ENCODE measurements at regions not wholly inside any gene's neighbourhood (a gene's known extent, or its start where the extent isn't known, plus 50 kb on each side); places are given as distances from the start of the nearest gene placed in this dataset.

DNA sequence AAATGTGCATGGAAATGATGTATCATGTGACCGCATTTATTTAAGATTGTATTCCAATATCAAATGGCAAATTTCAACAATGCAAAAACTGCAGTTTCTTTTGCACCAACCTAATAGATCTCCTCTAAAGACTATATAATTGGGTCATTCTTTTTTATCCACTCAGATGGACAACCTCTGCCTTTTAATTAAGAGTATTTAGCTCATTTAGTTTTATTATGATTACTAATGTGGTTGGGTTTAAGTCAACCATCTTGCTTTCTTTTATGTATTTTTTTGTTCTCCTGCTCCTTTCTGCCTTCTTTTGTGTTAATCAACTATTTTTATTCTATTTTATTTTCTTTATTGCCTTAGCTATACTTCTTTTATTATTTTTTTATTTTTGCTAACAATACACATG lies 468.5 kb upstream of the MKI67 start:
- TF ChIP-seq EP300 (conservative IDR thresholded peaks at IDR 0.05; ENCODE audit: poor library complexity, severe bottlenecking) (no peak), TAF1 (IDR thresholded peaks at IDR 0.05; ENCODE audit: low read depth) (no peak), EZH2 (IDR thresholded peaks at IDR 0.05; ENCODE audit: borderline replicate concordance, insufficient read depth, low read length, poor library complexity, severe bottlenecking) (no peak)
- H3K36me3 ChIP-seq (ENCODE audit: insufficient read depth, low read length) = no peaks in the 10 kb centered on the region
- no peak overlapping the region for H3K27ac ChIP-seq (ENCODE audit: low read length)
- no peak overlapping the region for H3K4me3 ChIP-seq (ENCODE audit: low read length)
- no peaks in the 10 kb centered on the region for H4K20me1 ChIP-seq (ENCODE audit: insufficient read depth)
- H3K79me2 ChIP-seq (replicated peaks; ENCODE audit: insufficient read depth, low read length) = no peaks in the 10 kb centered on the region
- no peak overlapping the region for H3K9ac ChIP-seq (ENCODE audit: low read length)
- H3F3A ChIP-seq (ENCODE audit: insufficient read depth, low read length, poor library complexity, severe bottlenecking) = no peaks in the 10 kb centered on the region
- no peaks in the 10 kb centered on the region for H3K27me3 ChIP-seq (ENCODE audit: insufficient read depth, low read depth, low read length)
- H3K9me2 ChIP-seq (ENCODE audit: insufficient read depth, low read length) = no peaks in the 10 kb centered on the region
- H3K9me3 ChIP-seq (ENCODE audit: low read length) = no peaks in the 10 kb centered on the region
- no peak overlapping the region for H2AFZ ChIP-seq (ENCODE audit: low read depth, low read length)
- no peak overlapping the region for H3K4me2 ChIP-seq (ENCODE audit: low read length)

DNA sequence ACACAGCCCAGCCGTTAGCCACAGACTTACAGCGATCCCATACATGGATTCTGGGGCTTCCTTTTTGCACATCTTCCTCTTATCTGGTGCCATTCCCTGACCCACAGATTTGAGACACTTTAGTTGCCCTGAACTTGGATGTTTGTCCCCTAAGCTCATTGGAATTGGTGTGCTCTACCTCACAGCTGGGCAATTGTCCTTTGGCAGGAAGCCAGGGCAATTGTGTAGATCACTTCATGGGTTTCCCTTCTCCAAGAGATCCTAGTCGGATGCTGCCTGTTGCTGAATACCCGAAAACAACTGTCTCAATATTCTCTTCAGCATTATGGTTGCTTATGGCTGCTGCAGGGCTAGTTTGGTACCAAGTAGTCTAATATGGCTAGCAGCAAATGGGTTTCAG lies 470.7 kb upstream of the MKI67 start:
- Histone ChIP-seq H3K4me2 (ENCODE audit: low read length) (no peak overlapping the region), H3K36me3 (ENCODE audit: insufficient read depth, low read length) (no peaks in the 10 kb centered on the region), H3K9me3 (ENCODE audit: low read length) (no peaks in the 10 kb centered on the region), H4K20me1 (ENCODE audit: insufficient read depth) (no peaks in the 10 kb centered on the region), H3K27me3 (ENCODE audit: insufficient read depth, low read depth, low read length) (no peaks in the 10 kb centered on the region), H3K4me3 (ENCODE audit: low read length) (no peak overlapping the region), H3K9me2 (ENCODE audit: insufficient read depth, low read length) (no peaks in the 10 kb centered on the region), H3K79me2 (replicated peaks; ENCODE audit: insufficient read depth, low read length) (no peaks in the 10 kb centered on the region), H3K27ac (ENCODE audit: low read length) (no peak overlapping the region), H2AFZ (ENCODE audit: low read depth, low read length) (no peak overlapping the region), H3K9ac (ENCODE audit: low read length) (no peak overlapping the region), H3F3A (ENCODE audit: insufficient read depth, low read length, poor library complexity, severe bottlenecking) (no peaks in the 10 kb centered on the region)
- no peak for TF ChIP-seq MXI1 (conservative IDR thresholded peaks at IDR 0.05; ENCODE audit: poor library complexity, severe bottlenecking)
- TF ChIP-seq EP300 (conservative IDR thresholded peaks at IDR 0.05; ENCODE audit: poor library complexity, severe bottlenecking) = no peak
- no peak for TF ChIP-seq EZH2 (IDR thresholded peaks at IDR 0.05; ENCODE audit: borderline replicate concordance, insufficient read depth, low read length, poor library complexity, severe bottlenecking)
- TF ChIP-seq, protein P1, sequence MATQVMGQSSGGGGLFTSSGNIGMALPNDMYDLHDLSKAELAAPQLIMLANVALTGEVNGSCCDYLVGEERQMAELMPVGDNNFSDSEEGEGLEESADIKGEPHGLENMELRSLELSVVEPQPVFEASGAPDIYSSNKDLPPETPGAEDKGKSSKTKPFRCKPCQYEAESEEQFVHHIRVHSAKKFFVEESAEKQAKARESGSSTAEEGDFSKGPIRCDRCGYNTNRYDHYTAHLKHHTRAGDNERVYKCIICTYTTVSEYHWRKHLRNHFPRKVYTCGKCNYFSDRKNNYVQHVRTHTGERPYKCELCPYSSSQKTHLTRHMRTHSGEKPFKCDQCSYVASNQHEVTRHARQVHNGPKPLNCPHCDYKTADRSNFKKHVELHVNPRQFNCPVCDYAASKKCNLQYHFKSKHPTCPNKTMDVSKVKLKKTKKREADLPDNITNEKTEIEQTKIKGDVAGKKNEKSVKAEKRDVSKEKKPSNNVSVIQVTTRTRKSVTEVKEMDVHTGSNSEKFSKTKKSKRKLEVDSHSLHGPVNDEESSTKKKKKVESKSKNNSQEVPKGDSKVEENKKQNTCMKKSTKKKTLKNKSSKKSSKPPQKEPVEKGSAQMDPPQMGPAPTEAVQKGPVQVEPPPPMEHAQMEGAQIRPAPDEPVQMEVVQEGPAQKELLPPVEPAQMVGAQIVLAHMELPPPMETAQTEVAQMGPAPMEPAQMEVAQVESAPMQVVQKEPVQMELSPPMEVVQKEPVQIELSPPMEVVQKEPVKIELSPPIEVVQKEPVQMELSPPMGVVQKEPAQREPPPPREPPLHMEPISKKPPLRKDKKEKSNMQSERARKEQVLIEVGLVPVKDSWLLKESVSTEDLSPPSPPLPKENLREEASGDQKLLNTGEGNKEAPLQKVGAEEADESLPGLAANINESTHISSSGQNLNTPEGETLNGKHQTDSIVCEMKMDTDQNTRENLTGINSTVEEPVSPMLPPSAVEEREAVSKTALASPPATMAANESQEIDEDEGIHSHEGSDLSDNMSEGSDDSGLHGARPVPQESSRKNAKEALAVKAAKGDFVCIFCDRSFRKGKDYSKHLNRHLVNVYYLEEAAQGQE (IDR thresholded peaks at IDR 0.05; ENCODE audit: borderline replicate concordance) = no peak
- TF ChIP-seq TAF1 (IDR thresholded peaks at IDR 0.05; ENCODE audit: low read depth) = no peak
- TF ChIP-seq RAD21 (conservative IDR thresholded peaks at IDR 0.05) = no peak
- TF ChIP-seq SMC3 (conservative IDR thresholded peaks at IDR 0.05; ENCODE audit: poor library complexity) = no peak
- TF ChIP-seq, protein P2, sequence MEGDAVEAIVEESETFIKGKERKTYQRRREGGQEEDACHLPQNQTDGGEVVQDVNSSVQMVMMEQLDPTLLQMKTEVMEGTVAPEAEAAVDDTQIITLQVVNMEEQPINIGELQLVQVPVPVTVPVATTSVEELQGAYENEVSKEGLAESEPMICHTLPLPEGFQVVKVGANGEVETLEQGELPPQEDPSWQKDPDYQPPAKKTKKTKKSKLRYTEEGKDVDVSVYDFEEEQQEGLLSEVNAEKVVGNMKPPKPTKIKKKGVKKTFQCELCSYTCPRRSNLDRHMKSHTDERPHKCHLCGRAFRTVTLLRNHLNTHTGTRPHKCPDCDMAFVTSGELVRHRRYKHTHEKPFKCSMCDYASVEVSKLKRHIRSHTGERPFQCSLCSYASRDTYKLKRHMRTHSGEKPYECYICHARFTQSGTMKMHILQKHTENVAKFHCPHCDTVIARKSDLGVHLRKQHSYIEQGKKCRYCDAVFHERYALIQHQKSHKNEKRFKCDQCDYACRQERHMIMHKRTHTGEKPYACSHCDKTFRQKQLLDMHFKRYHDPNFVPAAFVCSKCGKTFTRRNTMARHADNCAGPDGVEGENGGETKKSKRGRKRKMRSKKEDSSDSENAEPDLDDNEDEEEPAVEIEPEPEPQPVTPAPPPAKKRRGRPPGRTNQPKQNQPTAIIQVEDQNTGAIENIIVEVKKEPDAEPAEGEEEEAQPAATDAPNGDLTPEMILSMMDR (IDR thresholded peaks at IDR 0.05; ENCODE audit: poor library complexity, severe bottlenecking) = no peak

DNA sequence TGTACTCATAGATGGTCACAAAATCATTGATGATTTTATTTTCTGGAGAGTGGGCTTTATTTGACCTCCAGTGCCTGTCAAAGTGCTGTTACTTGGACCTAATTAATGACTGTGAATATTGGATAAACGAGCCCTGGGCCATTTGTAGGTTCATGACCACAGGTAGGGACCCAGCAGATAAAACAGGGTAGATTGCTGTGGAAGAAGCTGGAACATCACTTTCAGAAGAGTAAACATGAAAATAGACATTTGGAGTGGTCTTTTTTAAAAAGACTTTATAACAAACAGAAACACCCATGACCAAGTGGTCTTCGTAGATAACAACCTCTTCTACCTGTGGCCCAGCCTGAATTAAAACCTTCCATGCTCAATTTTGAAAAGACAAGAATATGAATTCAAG lies 472.8 kb upstream of the MKI67 start:
- Histone ChIP-seq H3K9ac (ENCODE audit: low read length) (no peak overlapping the region), H3K4me2 (ENCODE audit: low read length) (no peak overlapping the region), H3K27ac (ENCODE audit: low read length) (no peak overlapping the region)

More for the DNA sequence above, 472.8 kb upstream of the MKI67 start:
- Histone ChIP-seq H3K79me2 (replicated peaks; ENCODE audit: insufficient read depth, low read length) (no peaks in the 10 kb centered on the region), H3K36me3 (ENCODE audit: insufficient read depth, low read length) (no peaks in the 10 kb centered on the region), H3K27me3 (ENCODE audit: insufficient read depth, low read depth, low read length) (no peaks in the 10 kb centered on the region), H3K9me2 (ENCODE audit: insufficient read depth, low read length) (no peaks in the 10 kb centered on the region), H2AFZ (ENCODE audit: low read depth, low read length) (no peak overlapping the region), H3K9me3 (ENCODE audit: low read length) (no peaks in the 10 kb centered on the region), H3F3A (ENCODE audit: insufficient read depth, low read length, poor library complexity, severe bottlenecking) (no peaks in the 10 kb centered on the region), H3K4me3 (ENCODE audit: low read length) (no peak overlapping the region), H4K20me1 (ENCODE audit: insufficient read depth) (no peaks in the 10 kb centered on the region)
- TF ChIP-seq EZH2 (IDR thresholded peaks at IDR 0.05; ENCODE audit: borderline replicate concordance, insufficient read depth, low read length, poor library complexity, severe bottlenecking) = no peak
- TF ChIP-seq MXI1 (conservative IDR thresholded peaks at IDR 0.05; ENCODE audit: poor library complexity, severe bottlenecking) = no peak
